DMS79 treated with DMSO at 0.1 percent for 48 hours (cell line): ENCODE measurements at regions not wholly inside any gene's neighbourhood (a gene's known extent, or its start where the extent isn't known, plus 50 kb on each side); places are given as distances from the start of the nearest gene placed in this dataset.

Experiments
- DNase-seq: peaks from one replicate; lab custom pipeline; 2025; lab: John Stamatoyannopoulos, UW

- no peak for DNase-seq
Measured at GRCh38 chr3:145820170-145820569, 340.8 kb downstream of the PLOD2 start.

GRCh38 chr3:145842294-145842902 lies 318.6 kb downstream of the PLOD2 start:
- DNase-seq, result no peak

GRCh38 chr3:145843561-145843960 lies 317.4 kb downstream of the PLOD2 start:
- DNase-seq, result no peak

- no peak for DNase-seq
Measured at GRCh38 chr3:145849115-145849514, 311.9 kb downstream of the PLOD2 start.

GRCh38 chr3:145854499-145854898 lies 306.5 kb downstream of the PLOD2 start:
- DNase-seq, result no peak

GRCh38 chr3:145857956-145858355 lies 303.0 kb downstream of the PLOD2 start:
- DNase-seq, result no peak

GRCh38 chr3:145864336-145864735 lies 296.6 kb downstream of the PLOD2 start:
- DNase-seq, result no peak

GRCh38 chr3:145865399-145866018 lies 295.5 kb downstream of the PLOD2 start:
- no peak for DNase-seq

GRCh38 chr3:145869958-145870357 lies 291.0 kb downstream of the PLOD2 start:
- DNase-seq, result no peak

GRCh38 chr3:145882436-145882835 lies 278.5 kb downstream of the PLOD2 start:
- DNase-seq, result no peak

GRCh38 chr3:145889730-145890129 lies 271.3 kb downstream of the PLOD2 start:
- no peak for DNase-seq

- no peak for DNase-seq
Measured at GRCh38 chr3:145892869-145893268, 268.1 kb downstream of the PLOD2 start.

- no peak for DNase-seq
Measured at GRCh38 chr3:145893331-145893730, 267.7 kb downstream of the PLOD2 start.

- no peak for DNase-seq
Measured at GRCh38 chr3:145898487-145898886, 262.5 kb downstream of the PLOD2 start.

- DNase-seq, result no peak
Measured at GRCh38 chr3:145899241-145899640, 261.7 kb downstream of the PLOD2 start.

- no peak for DNase-seq
Measured at GRCh38 chr3:145900056-145900829, 260.7 kb downstream of the PLOD2 start.

GRCh38 chr3:145902166-145902565 lies 258.8 kb downstream of the PLOD2 start:
- no peak for DNase-seq

GRCh38 chr3:145903472-145904013 lies 257.4 kb downstream of the PLOD2 start:
- DNase-seq, result no peak

GRCh38 chr3:145904138-145904537 lies 256.8 kb downstream of the PLOD2 start:
- no peak for DNase-seq

GRCh38 chr3:145906301-145906700 lies 254.7 kb downstream of the PLOD2 start:
- DNase-seq, result no peak

GRCh38 chr3:145906755-145907154 lies 254.2 kb downstream of the PLOD2 start:
- DNase-seq, result no peak

GRCh38 chr3:145911016-145911415 lies 250.0 kb downstream of the PLOD2 start:
- no peak for DNase-seq

GRCh38 chr3:145915787-145916186 lies 245.2 kb downstream of the PLOD2 start:
- no peak for DNase-seq
